PC-3 (cell line): ENCODE measurements at regions not wholly inside any gene's neighbourhood (a gene's known extent, or its start where the extent isn't known, plus 50 kb on each side); places are given as distances from the start of the nearest gene placed in this dataset.

ENCODE experiments used
- ATAC-seq: fragments of 200-7000 bp; cut with Tn5 transposase; 2 replicates; pipeline ENCODE4 v1.9.1; 2020; ENCODE audit warnings: mild to moderate bottlenecking, moderate library complexity
- BruUV-seq: library from RNA; stranded (reverse); fragments of 400-500 nt; replicated peaks from 2 replicates; lab custom pipeline; 2021; lab: Mats Ljungman, UMichigan
- CTCF ChIA-PET: fragments of 300-600 bp; sonication (Branson Sonifier 250); formaldehyde crosslinking; loops from one replicate; lab custom pipeline; 2022; ENCODE audit warnings: antibody characterized with exemption; lab: Charles Lee
- POLR2A ChIA-PET: fragments of 300-600 bp; sonication (Branson Sonifier 250); formaldehyde crosslinking; loops from one replicate; lab custom pipeline; 2022; ENCODE audit warnings: antibody characterized with exemption; ENCODE audit not compliant: unreplicated experiment; lab: Charles Lee
- DNase-seq: peaks from one replicate; pipeline ENCODE4 v3.0.0-alpha.2; 2015
- H2AFZ ChIP-seq: fragments of 300-600 bp; sonication (generic); 2 replicates; pipeline ENCODE4 v1.6.0; 2016; ENCODE audit warnings: antibody characterized with exemption, low read length
- H3F3A ChIP-seq: fragments of 300-600 bp; sonication (generic); one replicate; pipeline ENCODE4 v1.6.0; 2017; ENCODE audit warnings: antibody characterized with exemption, low read length, control low read depth, mild to moderate bottlenecking; ENCODE audit not compliant: unreplicated experiment
- H3K27ac ChIP-seq: fragments of 300-600 bp; sonication (generic); 2 replicates; pipeline ENCODE4 v1.5.1; 2016; ENCODE audit warnings: mild to moderate bottlenecking, low read length
- H3K27me3 ChIP-seq: fragments of 300-600 bp; sonication (generic); 2 replicates; pipeline ENCODE4 v1.6.1; 2016; ENCODE audit warnings: low read length, mixed read lengths
- H3K36me3 ChIP-seq: fragments of 300-600 bp; sonication (generic); 2 replicates; pipeline ENCODE4 v1.6.1; 2016; ENCODE audit warnings: low read depth, mixed run types, low read length, mixed read lengths
- H3K4me1 ChIP-seq: fragments of 300-600 bp; sonication (generic); 2 replicates; pipeline ENCODE4 v1.5.1; 2016; ENCODE audit warnings: low read length; ENCODE audit not compliant: insufficient read depth
- H3K4me2 ChIP-seq: fragments of 300-600 bp; sonication (generic); 2 replicates; pipeline ENCODE4 v1.6.0; 2016; ENCODE audit warnings: low read length
- H3K4me3 ChIP-seq: fragments of 300-600 bp; sonication (generic); 2 replicates; pipeline ENCODE4 v1.5.1; 2016; ENCODE audit warnings: mild to moderate bottlenecking, low read length, mixed read lengths
- H3K79me2 ChIP-seq: fragments of 300-600 bp; sonication (generic); 2 replicates; pipeline ENCODE4 v1.6.1; 2017; ENCODE audit warnings: low read length, mixed read lengths
- H3K9ac ChIP-seq: fragments of 300-600 bp; sonication (generic); 2 replicates; pipeline ENCODE4 v1.6.0; 2016; ENCODE audit warnings: mild to moderate bottlenecking, low read length
- H3K9me2 ChIP-seq: fragments of 300-600 bp; sonication (generic); replicated peaks from 2 replicates; pipeline ENCODE4 v1.6.1; 2016; ENCODE audit warnings: mixed run types, low read length, mixed read lengths
- H3K9me3 ChIP-seq: fragments of 300-600 bp; sonication (generic); 2 replicates; pipeline ENCODE4 v1.6.1; 2016; ENCODE audit warnings: low read length, mixed read lengths
- H4K20me1 ChIP-seq: fragments of 300-600 bp; sonication (generic); 2 replicates; pipeline ENCODE4 v1.6.1; 2016; ENCODE audit warnings: low read length, mixed read lengths
- EZH2 ChIP-seq: fragments of 300-600 bp; sonication (generic); IDR thresholded peaks from one replicate; pipeline ENCODE4 v1.6.1; 2017; ENCODE audit warnings: antibody characterized with exemption, mild to moderate bottlenecking, low read length; ENCODE audit not compliant: unreplicated experiment
- EZH2phosphoT487 ChIP-seq: fragments of 300-600 bp; sonication (generic); IDR thresholded peaks from 2 replicates; pipeline ENCODE4 v1.6.1; 2018; ENCODE audit warnings: mild to moderate bottlenecking, antibody characterized with exemption, low read length, borderline replicate concordance
- intact Hi-C: fragments of 100-400 bp; cut with micrococcal nuclease; formaldehyde crosslinking; loops from 2 replicates; pipeline ENCODE4 v1.9.0; 2023
- TF ChIP-seq, protein P1 (sequence below): fragments of 300-600 bp; sonication (generic); conservative IDR thresholded peaks from 2 replicates; pipeline ENCODE4 v1.5.1; 2017; ENCODE audit warnings: antibody characterized with exemption, low read depth, mild to moderate bottlenecking, low read length

DNA sequence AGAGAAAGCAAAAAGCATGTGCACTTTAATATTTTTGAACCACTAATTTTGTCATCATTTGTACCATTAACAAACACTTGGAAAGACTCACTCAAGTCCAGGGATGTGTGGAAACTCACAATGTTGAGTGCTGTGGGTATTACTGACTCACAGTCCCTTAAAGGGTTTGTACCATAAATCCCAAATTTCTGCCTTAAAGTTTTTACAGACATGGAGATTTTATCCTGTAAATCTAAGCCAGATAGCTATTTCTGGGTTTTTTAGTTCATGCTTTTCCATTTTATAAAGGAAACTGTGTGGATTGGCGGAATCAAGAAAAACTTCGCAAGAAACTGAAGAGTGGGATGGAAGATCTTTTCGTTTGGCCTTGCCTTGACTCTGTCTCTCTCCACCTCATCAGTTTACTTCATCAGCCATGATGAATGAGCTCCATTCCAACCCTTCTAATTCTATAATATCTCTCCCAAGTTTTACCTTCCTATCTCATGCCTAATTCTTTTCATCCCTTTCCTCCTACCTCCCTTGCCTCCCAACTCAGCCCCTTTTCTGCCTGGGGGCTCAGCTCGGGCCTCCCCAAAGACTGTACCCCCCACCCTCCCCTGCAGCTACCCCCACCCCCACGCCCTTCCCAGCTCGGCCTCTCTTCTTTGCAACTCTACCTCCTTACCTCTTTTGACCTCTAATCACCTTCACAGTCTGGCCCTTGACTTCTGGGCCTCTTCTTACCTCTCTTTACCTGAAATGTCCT, 218.5 kb upstream of the MKLN1 start:
- peaks cover 79% of the 10 kb centered on the region for H3K79me2 ChIP-seq

DNA sequence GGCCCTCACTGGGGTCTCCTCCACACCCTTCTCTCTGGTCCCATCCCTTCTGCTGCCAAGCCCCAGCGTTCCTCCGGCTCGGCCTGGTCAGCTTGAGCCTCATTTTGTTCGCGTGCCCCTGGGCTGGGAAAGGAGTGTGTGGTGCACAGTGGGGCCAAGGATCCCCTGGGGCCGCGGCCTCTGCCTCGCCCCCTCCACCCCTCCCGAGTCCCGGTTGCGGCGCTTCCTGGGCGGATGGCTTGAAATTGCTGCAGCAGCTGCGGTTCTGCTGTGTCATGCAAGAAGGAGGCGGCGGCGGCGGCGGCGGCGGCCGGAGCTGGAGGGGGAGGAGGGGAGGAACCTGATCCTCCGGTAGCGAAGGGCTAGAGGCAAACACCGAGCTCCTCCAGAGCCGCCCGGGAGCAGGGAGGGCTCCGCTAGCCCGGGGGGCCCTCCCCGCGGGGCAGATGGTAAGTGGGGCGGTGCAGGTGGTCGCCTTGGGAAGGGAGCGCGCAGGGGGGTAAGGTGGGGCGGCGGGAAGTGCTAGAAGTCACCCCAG, 217.8 kb upstream of the MKLN1 start:
- H3K79me2 ChIP-seq, result peaks cover 73% of the 10 kb centered on the region
- peak; percentile 52 for ATAC-seq

More for the DNA sequence above, 218.5 kb upstream of the MKLN1 start:
- Histone ChIP-seq H4K20me1 (peaks cover 11% of the 10 kb centered on the region; the same call in 1 of the 2 replicates), H3F3A (no peaks in the 10 kb centered on the region), H2AFZ (peak overlapping the region; percentile 78), H3K36me3 (no peaks in the 10 kb centered on the region), H3K9ac (peak overlapping the region; percentile 97), H3K27me3 (no peaks in the 10 kb centered on the region), H3K4me1 (peaks cover 38% of the 10 kb centered on the region), H3K9me2 (no peaks in the 10 kb centered on the region), H3K4me2 (peak overlapping the region; percentile 98), H3K9me3 (no peaks in the 10 kb centered on the region), H3K4me3 (peak overlapping the region; percentile 96), H3K27ac (peak overlapping the region; percentile 96)
- ATAC-seq, result no peak
- POLR2A ChIA-PET, result interaction anchor here (0.5 to 2.1 kb wide), 3 partner anchors 55 to 308 kb away, joined by 3 to 18 read pairs (median 5); no protein-coding TSS in a partner anchor
- intact Hi-C loops, result loop anchor here (5.0 kb wide), 1 partner anchor 37 kb away; no protein-coding TSS in a partner anchor
- DNase-seq, result peak; percentile 19
- CTCF ChIA-PET, result interaction anchor here (0.5 to 1.9 kb wide), 4 partner anchors 40 to 312 kb away, joined by 3 to 6 read pairs (median 4); no protein-coding TSS in a partner anchor
- TF ChIP-seq EZH2 (no peak), EZH2phosphoT487 (no peak)
- TF ChIP-seq, protein P1, sequence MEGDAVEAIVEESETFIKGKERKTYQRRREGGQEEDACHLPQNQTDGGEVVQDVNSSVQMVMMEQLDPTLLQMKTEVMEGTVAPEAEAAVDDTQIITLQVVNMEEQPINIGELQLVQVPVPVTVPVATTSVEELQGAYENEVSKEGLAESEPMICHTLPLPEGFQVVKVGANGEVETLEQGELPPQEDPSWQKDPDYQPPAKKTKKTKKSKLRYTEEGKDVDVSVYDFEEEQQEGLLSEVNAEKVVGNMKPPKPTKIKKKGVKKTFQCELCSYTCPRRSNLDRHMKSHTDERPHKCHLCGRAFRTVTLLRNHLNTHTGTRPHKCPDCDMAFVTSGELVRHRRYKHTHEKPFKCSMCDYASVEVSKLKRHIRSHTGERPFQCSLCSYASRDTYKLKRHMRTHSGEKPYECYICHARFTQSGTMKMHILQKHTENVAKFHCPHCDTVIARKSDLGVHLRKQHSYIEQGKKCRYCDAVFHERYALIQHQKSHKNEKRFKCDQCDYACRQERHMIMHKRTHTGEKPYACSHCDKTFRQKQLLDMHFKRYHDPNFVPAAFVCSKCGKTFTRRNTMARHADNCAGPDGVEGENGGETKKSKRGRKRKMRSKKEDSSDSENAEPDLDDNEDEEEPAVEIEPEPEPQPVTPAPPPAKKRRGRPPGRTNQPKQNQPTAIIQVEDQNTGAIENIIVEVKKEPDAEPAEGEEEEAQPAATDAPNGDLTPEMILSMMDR, result no peak
- BruUV-seq, result no TSS peak

More for the DNA sequence above, 217.8 kb upstream of the MKLN1 start:
- POLR2A ChIA-PET, result interaction anchor here (0.5 to 2.1 kb wide), 7 partner anchors 41 to 308 kb away, joined by 3 to 18 read pairs (median 5); no protein-coding TSS in a partner anchor
- no peaks in the 10 kb centered on the region for H3F3A ChIP-seq
- peak; percentile 77 for DNase-seq
- no peaks in the 10 kb centered on the region for H3K9me2 ChIP-seq
- H4K20me1 ChIP-seq, result peaks cover 6% of the 10 kb centered on the region; the same call in 1 of the 2 replicates
- no TSS peak for BruUV-seq
- no peaks in the 10 kb centered on the region for H3K27me3 ChIP-seq
- intact Hi-C loops, result loop anchor here (1.0 to 5.0 kb wide), 6 partner anchors 35 to 217 kb away; partner anchors contain the start of gene MKLN1
- peak overlapping the region; percentile 98 for H3K4me2 ChIP-seq
- H3K9ac ChIP-seq, result peak overlapping the region; percentile 97
- CTCF ChIA-PET, result interaction anchor here (0.5 to 1.9 kb wide), 5 partner anchors 40 to 311 kb away, joined by 3 to 6 read pairs (median 3); no protein-coding TSS in a partner anchor
- TF ChIP-seq EZH2phosphoT487 (no peak), EZH2 (no peak)
- TF ChIP-seq, protein P1, result no peak
- H3K9me3 ChIP-seq, result no peaks in the 10 kb centered on the region
- peaks cover 37% of the 10 kb centered on the region for H3K4me1 ChIP-seq
- peak overlapping the region; percentile 96 for H3K4me3 ChIP-seq
- H3K27ac ChIP-seq, result peak overlapping the region; percentile 96
- peak overlapping the region; percentile 78 for H2AFZ ChIP-seq
- no peaks in the 10 kb centered on the region for H3K36me3 ChIP-seq
